K562 (cell line): ENCODE measurements at regions not wholly inside any gene's neighbourhood (a gene's known extent, or its start where the extent isn't known, plus 50 kb on each side); places are given as distances from the start of the nearest gene placed in this dataset.

Experiments
- ATAC-seq: fragments of 200-7000 bp; cut with Tn5 transposase; 3 replicates; pipeline ENCODE4 v1.9.1; 2020; ENCODE audit warnings: moderate library complexity
- BruUV-seq: library from RNA; stranded (reverse); fragments of 400-500 nt; replicated peaks from 2 replicates; lab custom pipeline; 2021; lab: Mats Ljungman, UMichigan
- CTCF ChIA-PET: fragments of 300-600 bp; formaldehyde crosslinking; extraction: SDS; loops from one replicate; lab custom pipeline; 2021; ENCODE audit warnings: low intra/inter-chr PET ratio; lab: Yijun Ruan, JAX
- POLR2A ChIA-PET: fragments of 300-600, 350-650 bp; sonication (Branson Sonifier 250); formaldehyde crosslinking; extraction: SDS; loops from one replicate; lab custom pipeline; 2021; ENCODE audit warnings: antibody characterized with exemption, inconsistent platforms; lab: Yijun Ruan, JAX
- DNase-seq, 4 experiments: peaks; one replicate each; pipeline versions ENCODE4 v3.0.0 to v3.0.0-alpha.2; 2011 to 2018; ENCODE audit warnings: low spot score in 3 of 4, mixed read lengths in 3 of 4; ENCODE audit errors: extremely low read depth in 1 of 4
- FAIRE-seq: peaks from 2 replicates; lab custom pipeline; 2011; peaks lifted over from hg19 to GRCh38; lab: Jason Lieb, UNC
- H2AFZ ChIP-seq: 2 replicates; pipeline ENCODE4 v1.6.0; 2011; ENCODE audit warnings: low read depth, low read length, control low read depth, inconsistent platforms
- H3K27ac ChIP-seq: fragments of 200-600 bp; 3 replicates; pipeline ENCODE4 v1.8.0; 2011; ENCODE audit warnings: low read depth, mild to moderate bottlenecking, control low read depth, inconsistent platforms, low read length, moderate library complexity, mixed read lengths; ENCODE audit errors: extremely low read depth
- H3K27me3 ChIP-seq, 2 experiments: fragments of 300-600 bp in 1 of 2; 2 replicates in 1 of 2; 3 replicates in 1 of 2; pipeline versions ENCODE4 v1.6.0 to v1.8.0; 2011; ENCODE audit warnings: inconsistent platforms in 2 of 2, low read length in 2 of 2, mild to moderate bottlenecking in 1 of 2, mixed read lengths in 1 of 2, moderate library complexity in 1 of 2; ENCODE audit not compliant: control insufficient read depth in 2 of 2, insufficient read depth in 2 of 2
- H3K36me3 ChIP-seq: fragments of 300-600 bp; 3 replicates; pipeline ENCODE4 v1.8.0; 2011; ENCODE audit warnings: mild to moderate bottlenecking, low read length, inconsistent platforms; ENCODE audit not compliant: control insufficient read depth, insufficient read depth
- H3K4me1 ChIP-seq, 2 experiments: fragments of 200-600 bp in 1 of 2; replicated peaks in 1 of 2; 2 replicates in 1 of 2; 3 replicates in 1 of 2; pipeline versions ENCODE4 v1.5.1 to v1.8.0; 2011; ENCODE audit warnings: inconsistent platforms in 2 of 2, low read length in 2 of 2, mild to moderate bottlenecking in 1 of 2, mixed read lengths in 1 of 2, moderate library complexity in 1 of 2; ENCODE audit not compliant: control insufficient read depth in 2 of 2, insufficient read depth in 2 of 2
- H3K4me2 ChIP-seq: 2 replicates; pipeline ENCODE4 v1.6.1; 2011; ENCODE audit warnings: low read length, control low read depth, inconsistent platforms, mixed read lengths; ENCODE audit not compliant: insufficient read depth
- H3K4me3 ChIP-seq: fragments of 200-600 bp; sonication (generic), shearing (Covaris generic); 2 replicates; pipeline ENCODE4 v1.5.1; 2016; ENCODE audit warnings: control low read depth, inconsistent platforms
- H3K79me2 ChIP-seq: fragments of 200-600 bp; 3 replicates; pipeline ENCODE4 v1.8.0; 2011; ENCODE audit warnings: low read length, inconsistent platforms; ENCODE audit not compliant: control insufficient read depth, insufficient read depth
- H3K9ac ChIP-seq, 2 experiments: 2 replicates each; pipeline versions ENCODE4 v1.6.0 to v1.6.1; 2011; ENCODE audit warnings: low read depth in 2 of 2, low read length in 2 of 2, control low read depth in 1 of 2, inconsistent platforms in 1 of 2, mild to moderate bottlenecking in 1 of 2, mixed read lengths in 1 of 2; ENCODE audit not compliant: insufficient read depth in 1 of 2
- H3K9me1 ChIP-seq: one replicate; pipeline ENCODE4 v1.6.0; 2011; ENCODE audit warnings: inconsistent platforms, mild to moderate bottlenecking, low read length, moderate library complexity; ENCODE audit not compliant: control insufficient read depth, insufficient read depth
- H3K9me3 ChIP-seq: replicated peaks from 2 replicates; pipeline ENCODE4 v1.5.1; 2011; ENCODE audit warnings: low read depth, low read length, inconsistent platforms; ENCODE audit not compliant: control insufficient read depth, insufficient read depth
- H4K20me1 ChIP-seq: replicated peaks from 2 replicates; pipeline ENCODE4 v1.6.1; 2011; ENCODE audit warnings: low read length, inconsistent platforms, mixed read lengths; ENCODE audit not compliant: control insufficient read depth, insufficient read depth
- KAT8 ChIP-seq: fragments of 450-650 bp; IDR thresholded peaks from 2 replicates; pipeline ENCODE4 v1.6.1; 2016; ENCODE audit warnings: low read depth, mild to moderate bottlenecking
- PYGO2 ChIP-seq: fragments of 450-650 bp; IDR thresholded peaks from 2 replicates; pipeline ENCODE4 v1.6.1; 2016; ENCODE audit warnings: mild to moderate bottlenecking, missing genetic modification characterization, moderate library complexity, missing compliant biosample characterization
- ZFP1 ChIP-seq: fragments of 450-650 bp; formaldehyde crosslinking; IDR thresholded peaks from 2 replicates; pipeline ENCODE4 v1.4.0; 2020; ENCODE audit warnings: mild to moderate bottlenecking, mixed read lengths
- ZNF124 ChIP-seq: sonication (generic); formaldehyde crosslinking; IDR thresholded peaks from 2 replicates; pipeline ENCODE4 v1.8.1; 2022; ENCODE audit warnings: missing genetic modification reagents
- ZNF408 ChIP-seq: fragments of 250-450 bp; sonication (Bioruptor Pico); IDR thresholded peaks from 2 replicates; pipeline ENCODE4 v1.4.0; 2020; ENCODE audit warnings: low read depth, mild to moderate bottlenecking, moderate library complexity
- WGBS: fragments of 100-300 bp; shearing (Covaris generic); methylation state at CpG from one replicate; pipeline ENCODE4 v1.1.6; 2016; ENCODE audit warnings: low coverage, mixed read lengths; ENCODE audit not compliant: insufficient coverage; ENCODE audit errors: missing lambda C conversion rate; 5-methylcytosine and 5-hydroxymethylcytosine counted together
- in situ Hi-C: fragments of 300-500 bp; cut with MboI; formaldehyde crosslinking; loops from 4 replicates; pipeline ENCODE4 v1.15.0; 2018; ENCODE audit warnings: inconsistent platforms, mixed read lengths
- intact Hi-C: fragments of 100-400 bp; cut with micrococcal nuclease; formaldehyde crosslinking; loops from 2 replicates; pipeline ENCODE4 v1.14.2; 2022
- TF ChIP-seq, protein P1 (sequence below): sonication (generic); formaldehyde crosslinking; IDR thresholded peaks from 2 replicates; pipeline ENCODE4 v1.5.0; 2020; ENCODE audit warnings: missing genetic modification reagents
- TF ChIP-seq, protein P2 (sequence below): fragments of 250-450 bp; sonication (Bioruptor Pico); IDR thresholded peaks from 2 replicates; pipeline ENCODE4 v1.8.0; 2021; ENCODE audit warnings: mild to moderate bottlenecking, moderate library complexity

GRCh38 chr12:84416626-84417025 is 496.0 kb downstream of the SLC6A15 start:
- no peak for DNase-seq
- TF ChIP-seq, protein P1, sequence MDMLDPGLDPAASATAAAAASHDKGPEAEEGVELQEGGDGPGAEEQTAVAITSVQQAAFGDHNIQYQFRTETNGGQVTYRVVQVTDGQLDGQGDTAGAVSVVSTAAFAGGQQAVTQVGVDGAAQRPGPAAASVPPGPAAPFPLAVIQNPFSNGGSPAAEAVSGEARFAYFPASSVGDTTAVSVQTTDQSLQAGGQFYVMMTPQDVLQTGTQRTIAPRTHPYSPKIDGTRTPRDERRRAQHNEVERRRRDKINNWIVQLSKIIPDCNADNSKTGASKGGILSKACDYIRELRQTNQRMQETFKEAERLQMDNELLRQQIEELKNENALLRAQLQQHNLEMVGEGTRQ (CRISPR knock-in tag), result no peak
- TF ChIP-seq ZNF124 (CRISPR knock-in tag) (no peak), KAT8 (no peak), ZFP1 (CRISPR knock-in tag) (no peak), PYGO2 (tag) (no peak), ZNF408 (CRISPR knock-in tag) (no peak)
- TF ChIP-seq, protein P2, sequence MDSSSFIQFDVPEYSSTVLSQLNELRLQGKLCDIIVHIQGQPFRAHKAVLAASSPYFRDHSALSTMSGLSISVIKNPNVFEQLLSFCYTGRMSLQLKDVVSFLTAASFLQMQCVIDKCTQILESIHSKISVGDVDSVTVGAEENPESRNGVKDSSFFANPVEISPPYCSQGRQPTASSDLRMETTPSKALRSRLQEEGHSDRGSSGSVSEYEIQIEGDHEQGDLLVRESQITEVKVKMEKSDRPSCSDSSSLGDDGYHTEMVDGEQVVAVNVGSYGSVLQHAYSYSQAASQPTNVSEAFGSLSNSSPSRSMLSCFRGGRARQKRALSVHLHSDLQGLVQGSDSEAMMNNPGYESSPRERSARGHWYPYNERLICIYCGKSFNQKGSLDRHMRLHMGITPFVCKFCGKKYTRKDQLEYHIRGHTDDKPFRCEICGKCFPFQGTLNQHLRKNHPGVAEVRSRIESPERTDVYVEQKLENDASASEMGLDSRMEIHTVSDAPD (CRISPR knock-in tag), result no peak
- TF ChIP-seq, all 486 proteins: peak for 0
- ATAC-seq (no peak), FAIRE-seq (no peak)
- no peaks in the 10 kb centered on the region for H3K4me1 ChIP-seq
- intact Hi-C loops (no loop called here), in situ Hi-C loops (no loop called here)
- no peak overlapping the region for H3K27ac ChIP-seq
- BruUV-seq, result no TSS peak
- no peaks in the 10 kb centered on the region for H4K20me1 ChIP-seq
- ChIA-PET CTCF (no interaction called here), POLR2A (no interaction called here)
- H3K4me3 ChIP-seq, result no peak overlapping the region
- no peak overlapping the region for H3K9ac ChIP-seq
- no peaks in the 10 kb centered on the region for H3K36me3 ChIP-seq
- H3K79me2 ChIP-seq, result no peaks in the 10 kb centered on the region
- H2AFZ ChIP-seq, result no peak overlapping the region
- H3K4me2 ChIP-seq, result no peak overlapping the region
- no peaks in the 10 kb centered on the region for H3K27me3 ChIP-seq
- H3K9me1 ChIP-seq, result no peaks in the 10 kb centered on the region
- WGBS, result 5% methylated on average over 1 of the region's 1 CpG
- no peaks in the 10 kb centered on the region; the same call in 1 of the 2 replicates for H3K9me3 ChIP-seq
